KBM-7 (cell line): ENCODE measurements at regions not wholly inside any gene's neighbourhood (a gene's known extent, or its start where the extent isn't known, plus 50 kb on each side); places are given as distances from the start of the nearest gene placed in this dataset.

Experiments
- DNase-seq: peaks from one replicate; pipeline ENCODE4 v3.0.0-alpha.2; 2015
- in situ Hi-C: fragments of 300-500 bp; cut with MboI; formaldehyde crosslinking; loops from 2 replicates; pipeline ENCODE4 v1.14.3; 2020; ENCODE audit warnings: low sequenced_read_pairs, low pct_unique_long_range_greater_than_20kb, mixed read lengths

- in situ Hi-C loops, result no loop called here
Observed at GRCh38 chr20:40223810-40224209, 465.2 kb downstream of the MAFB start.

GRCh38 chr20:40218971-40219370 is 470.1 kb downstream of the MAFB start:
- in situ Hi-C loops, result no loop called here

More at GRCh38 chr20:40223810-40224209, 465.2 kb downstream of the MAFB start:
- DNase-seq, result no peak

GRCh38 chr20:40218316-40218969 is 470.6 kb downstream of the MAFB start:
- no peak for DNase-seq

More at GRCh38 chr20:40218971-40219370, 470.1 kb downstream of the MAFB start:
- DNase-seq, result no peak

GRCh38 chr20:40207655-40208054 is 481.4 kb downstream of the MAFB start:
- in situ Hi-C loops, result no loop called here
- no peak for DNase-seq

More at GRCh38 chr20:40218316-40218969, 470.6 kb downstream of the MAFB start:
- in situ Hi-C loops, result no loop called here

- in situ Hi-C loops, result no loop called here
- no peak for DNase-seq
Observed at GRCh38 chr20:40205971-40206370, 483.1 kb downstream of the MAFB start.

GRCh38 chr20:40203032-40203431 is 486.0 kb downstream of the MAFB start:
- in situ Hi-C loops, result no loop called here

GRCh38 chr20:40197691-40198090 is 491.3 kb downstream of the MAFB start:
- in situ Hi-C loops, result no loop called here
- DNase-seq, result peak; percentile 5

More at GRCh38 chr20:40203032-40203431, 486.0 kb downstream of the MAFB start:
- no peak for DNase-seq

- no peak for DNase-seq
- in situ Hi-C loops, result no loop called here
Observed at GRCh38 chr20:40196846-40197436, 492.1 kb downstream of the MAFB start.

- no peak for DNase-seq
- in situ Hi-C loops, result no loop called here
Observed at GRCh38 chr20:40195742-40196141, 493.3 kb downstream of the MAFB start.

GRCh38 chr20:40192529-40192928 is 496.5 kb downstream of the MAFB start:
- no peak for DNase-seq
- in situ Hi-C loops, result no loop called here

GRCh38 chr20:40192081-40192480 is 497.0 kb downstream of the MAFB start:
- no peak for DNase-seq
- in situ Hi-C loops, result no loop called here

- no peak for DNase-seq
- in situ Hi-C loops, result no loop called here
Observed at GRCh38 chr20:40191573-40191972, 497.5 kb downstream of the MAFB start.

- in situ Hi-C loops, result no loop called here
- no peak for DNase-seq
Observed at GRCh38 chr20:40189621-40190020, 499.4 kb downstream of the MAFB start.

GRCh38 chr20:40188319-40188718 is 500.7 kb downstream of the MAFB start:
- in situ Hi-C loops, result no loop called here
- no peak for DNase-seq

- in situ Hi-C loops, result no loop called here
- DNase-seq, result no peak
Observed at GRCh38 chr20:40186826-40187225, 502.2 kb downstream of the MAFB start.

GRCh38 chr20:40181676-40182075 is 507.4 kb downstream of the MAFB start:
- no peak for DNase-seq

GRCh38 chr20:40176098-40176841 is 512.8 kb downstream of the MAFB start:
- in situ Hi-C loops, result no loop called here
- DNase-seq, result no peak

More at GRCh38 chr20:40181676-40182075, 507.4 kb downstream of the MAFB start:
- in situ Hi-C loops, result no loop called here

GRCh38 chr20:40175296-40175695 is 513.7 kb downstream of the MAFB start:
- no peak for DNase-seq
- in situ Hi-C loops, result no loop called here

GRCh38 chr20:40173872-40174271 is 515.2 kb downstream of the MAFB start:
- DNase-seq, result no peak
- in situ Hi-C loops, result no loop called here

- in situ Hi-C loops, result no loop called here
- no peak for DNase-seq
Observed at GRCh38 chr20:40168981-40169620, 519.9 kb downstream of the MAFB start.
